B cell (primary cell): ENCODE measurements at regions not wholly inside any gene's neighbourhood (a gene's known extent, or its start where the extent isn't known, plus 50 kb on each side); places are given as distances from the start of the nearest gene placed in this dataset.

ENCODE experiments used
- ATAC-seq: fragments of 200-7000 bp; cut with Tn5 transposase; one replicate; pipeline ENCODE4 v1.10.0; 2021; ENCODE audit warnings: low read depth, mild to moderate bottlenecking, moderate number of reproducible peaks, moderate library complexity
- CTCF ChIA-PET: fragments of 350-600 bp; sonication (Branson Sonifier 250); formaldehyde crosslinking; loops from one replicate; lab custom pipeline; 2021; ENCODE audit warnings: antibody characterized with exemption, inconsistent platforms; lab: Charles Lee
- POLR2A ChIA-PET: fragments of 350-600 bp; sonication (Branson Sonifier 250); formaldehyde crosslinking; loops from one replicate; lab custom pipeline; 2021; ENCODE audit warnings: antibody characterized with exemption; lab: Charles Lee
- DNase-seq: peaks from one replicate; pipeline ENCODE4 v3.0.0; 2013
- H2AFZ ChIP-seq: 2 replicates; pipeline ENCODE4 v1.6.1; 2012; ENCODE audit warnings: mild to moderate bottlenecking, low read depth, low read length; ENCODE audit not compliant: insufficient read depth, poor library complexity, severe bottlenecking
- H3K27ac ChIP-seq, 2 donors: 1 replicate in 1 of 2; 2 replicates in 1 of 2; pipeline ENCODE4 v1.5.1; 2012 to 2013; ENCODE audit warnings: low read length in 2 of 2, mild to moderate bottlenecking in 2 of 2, moderate library complexity in 1 of 2
- H3K27me3 ChIP-seq, 4 experiments: fragments of 200-600 bp in 1 of 4; sonication (generic) in 1 of 4; replicated peaks in 1 of 4; 1 replicate in 2 of 4; 2 replicates in 2 of 4; pipeline versions ENCODE4 v1.6.1 to v1.7.0; 2013 to 2016; ENCODE audit warnings: low read length in 3 of 4, mild to moderate bottlenecking in 2 of 4, mixed read lengths in 1 of 4, moderate library complexity in 1 of 4; ENCODE audit not compliant: insufficient read depth in 4 of 4, control insufficient read depth in 3 of 4; ENCODE audit errors: control extremely low read depth in 1 of 4
- H3K36me3 ChIP-seq, 2 experiments: replicated peaks in 1 of 2; 1 replicate in 1 of 2; 2 replicates in 1 of 2; pipeline versions ENCODE4 v1.6.1 to v1.7.1; 2013; ENCODE audit warnings: low read length in 1 of 2; ENCODE audit not compliant: insufficient read depth in 2 of 2, control insufficient read depth in 1 of 2; ENCODE audit errors: control extremely low read depth in 1 of 2, extremely low read depth in 1 of 2
- H3K4me1 ChIP-seq, 2 donors: fragments of 200-600 bp in 1 of 2; sonication (generic) in 1 of 2; 1 replicate in 1 of 2; 2 replicates in 1 of 2; pipeline versions ENCODE4 v1.5.1 to v1.6.1; 2013 to 2017; ENCODE audit warnings: low read length in 2 of 2; ENCODE audit not compliant: control insufficient read depth in 2 of 2, insufficient read depth in 2 of 2
- H3K4me2 ChIP-seq: replicated peaks from 2 replicates; pipeline ENCODE3; 2012; ENCODE audit warnings: mild to moderate bottlenecking, low read depth, low read length; ENCODE audit not compliant: poor library complexity, severe bottlenecking
- H3K4me3 ChIP-seq, 5 experiments: fragments of 200-600 bp in 1 of 5; sonication (generic) in 1 of 5; 1 replicate in 3 of 5; 2 replicates in 2 of 5; pipeline versions ENCODE4 v1.5.1 to v1.7.0; 2011 to 2016; ENCODE audit warnings: low read length in 4 of 5, mild to moderate bottlenecking in 4 of 5, low read depth in 2 of 5, control low read depth in 1 of 5, moderate library complexity in 1 of 5; ENCODE audit not compliant: insufficient read depth in 1 of 5; ENCODE audit errors: control extremely low read depth in 1 of 5, extremely low read depth in 1 of 5
- H3K79me2 ChIP-seq: fragments of 200-600 bp; sonication (generic); one replicate; pipeline ENCODE4 v1.6.0; 2016; ENCODE audit warnings: low read length; ENCODE audit not compliant: control insufficient read depth, insufficient read depth
- H3K9ac ChIP-seq: fragments of 200-600 bp; sonication (generic); 2 replicates; pipeline ENCODE4 v1.6.1; 2017; ENCODE audit warnings: mild to moderate bottlenecking, low read length, moderate library complexity
- H3K9me3 ChIP-seq, 3 donors: one replicate each; pipeline versions ENCODE4 v1.6.1 to v1.7.1; 2013; ENCODE audit warnings: low read length in 2 of 3; ENCODE audit not compliant: control insufficient read depth in 2 of 3, insufficient read depth in 1 of 3; ENCODE audit errors: control extremely low read depth in 1 of 3
- H4K20me1 ChIP-seq: 2 replicates; pipeline ENCODE4 v1.6.0; 2012; ENCODE audit warnings: mild to moderate bottlenecking, low read length; ENCODE audit not compliant: insufficient read depth, control insufficient read depth, poor library complexity, severe bottlenecking
- H3K27ac Mint-ChIP-seq: one replicate; pipeline ENCODE4 v1.8.0; 2021; ENCODE audit warnings: mixed read lengths
- H3K27me3 Mint-ChIP-seq: one replicate; pipeline ENCODE4 v1.8.0; 2021; ENCODE audit warnings: mixed read lengths
- H3K4me1 Mint-ChIP-seq: one replicate; pipeline ENCODE4 v1.8.0; 2021; ENCODE audit warnings: mixed read lengths
- H3K4me3 Mint-ChIP-seq: one replicate; pipeline ENCODE4 v1.8.0; 2021; ENCODE audit warnings: mixed read lengths
- H3K9me3 Mint-ChIP-seq: one replicate; pipeline ENCODE4 v1.8.0; 2022; ENCODE audit warnings: mixed read lengths; ENCODE audit not compliant: insufficient read depth
- CTCF ChIP-seq: fragments of 200-600 bp; IDR thresholded peaks from one replicate; pipeline ENCODE4 v1.8.0; 2022; ENCODE audit warnings: antibody characterized with exemption, mild to moderate bottlenecking
- EZH2 ChIP-seq: IDR thresholded peaks from 2 replicates; pipeline ENCODE4 v1.6.1; 2012; ENCODE audit warnings: borderline replicate concordance, low read depth, mild to moderate bottlenecking, moderate library complexity, low read length; ENCODE audit not compliant: insufficient read depth, poor library complexity, severe bottlenecking
- WGBS: methylation state at CpG from one replicate; pipeline ENCODE4 v1.1.5; 2013; ENCODE audit warnings: missing lambda C conversion rate; ENCODE audit not compliant: insufficient coverage; 5-methylcytosine and 5-hydroxymethylcytosine counted together
- intact Hi-C: fragments of 100-400 bp; cut with micrococcal nuclease; formaldehyde crosslinking; loops from one replicate; pipeline ENCODE4 v1.10.0; 2022

DNA sequence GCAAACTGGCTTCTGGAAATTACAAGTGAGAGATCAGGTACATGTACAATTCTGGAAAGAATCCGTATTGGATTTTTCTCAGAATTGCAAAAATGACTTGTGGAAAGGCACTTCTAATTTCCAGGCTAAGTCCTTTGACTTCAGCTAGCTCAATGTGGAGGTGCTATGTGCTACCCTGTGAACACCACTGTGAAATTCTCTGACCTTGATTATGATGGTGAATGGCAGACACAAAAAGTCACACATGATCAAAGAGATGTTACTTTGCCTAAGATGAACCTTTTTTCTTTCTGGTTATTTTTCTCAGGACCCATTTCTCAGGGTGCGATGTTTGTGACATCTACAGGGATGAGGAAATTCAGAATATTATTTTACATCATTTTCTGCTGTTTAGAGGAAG lies 856.6 kb upstream of the VRK2 start:
- no peak overlapping the region for H3K4me3 ChIP-seq
- DNase-seq: no peak
- intact Hi-C loops: no loop called here

GRCh38 chr2:57199663-57200062 lies 846.9 kb upstream of the VRK2 start:
- WGBS: 100% methylated on average over 2 of the region's 3 CpGs
- no peak overlapping the region for H2AFZ ChIP-seq
- Mint-ChIP-seq H3K27me3 (no peaks in the 10 kb centered on the region), H3K4me3 (no peak overlapping the region), H3K9me3 (no peaks in the 10 kb centered on the region), H3K27ac (no peak overlapping the region), H3K4me1 (no peaks in the 10 kb centered on the region)
- no peak overlapping the region for H3K9ac ChIP-seq
- H4K20me1 ChIP-seq: no peaks in the 10 kb centered on the region
- POLR2A ChIA-PET: no interaction called here
- H3K4me3 ChIP-seq: no peak overlapping the region
- peaks cover 0 to 3% (median 0%) of the 10 kb centered on the region in 3 donors for H3K9me3 ChIP-seq
- no peaks in the 10 kb centered on the region for H3K36me3 ChIP-seq
- no peaks in the 10 kb centered on the region for H3K4me1 ChIP-seq
- DNase-seq (no peak), ATAC-seq (no peak)
- H3K27me3 ChIP-seq: no peaks in the 10 kb centered on the region
- no peak overlapping the region for H3K27ac ChIP-seq
- CTCF ChIA-PET: no interaction called here
- TF ChIP-seq CTCF (no peak), EZH2 (no peak)
- intact Hi-C loops: no loop called here
- no peaks in the 10 kb centered on the region for H3K79me2 ChIP-seq
- no peak overlapping the region for H3K4me2 ChIP-seq

More for the DNA sequence above, 856.6 kb upstream of the VRK2 start:
- Histone ChIP-seq H2AFZ (no peak overlapping the region), H3K27ac (no peak overlapping the region), H3K36me3 (no peaks in the 10 kb centered on the region), H3K79me2 (no peaks in the 10 kb centered on the region), H3K27me3 (no peaks in the 10 kb centered on the region), H3K9me3 (no peaks in the 10 kb centered on the region), H3K9ac (no peak overlapping the region), H4K20me1 (no peaks in the 10 kb centered on the region), H3K4me2 (no peak overlapping the region), H3K4me1 (no peaks in the 10 kb centered on the region)
- H3K27me3 Mint-ChIP-seq: no peaks in the 10 kb centered on the region
- H3K27ac Mint-ChIP-seq: no peak overlapping the region
- no peak overlapping the region for H3K4me3 Mint-ChIP-seq
- no peaks in the 10 kb centered on the region for H3K9me3 Mint-ChIP-seq
- POLR2A ChIA-PET: no interaction called here
- no peaks in the 10 kb centered on the region for H3K4me1 Mint-ChIP-seq
- 80% methylated on average over 1 of the region's 2 CpGs for WGBS
- CTCF ChIA-PET: no interaction called here
- no peak for ATAC-seq
- no peak for TF ChIP-seq EZH2
- no peak for TF ChIP-seq CTCF
